Liver (tissue), 8 donors: ENCODE measurements at regions not wholly inside any gene's neighbourhood (a gene's known extent, or its start where the extent isn't known, plus 50 kb on each side); places are given as distances from the start of the nearest gene placed in this dataset.

Source experiments
- DNase-seq: peaks from one replicate; pipeline ENCODE4 v3.0.0-alpha.2; 2017; ENCODE audit warnings: low spot score
- H3K27ac ChIP-seq, 2 donors: one replicate each; pipeline ENCODE4 v1.7.0; 2013; ENCODE audit warnings: inconsistent platforms in 2 of 2, low read length in 2 of 2, control low read depth in 1 of 2, low read depth in 1 of 2, mild to moderate bottlenecking in 1 of 2
- H3K27me3 ChIP-seq, 4 donors: one replicate each; pipeline versions ENCODE4 v1.6.1 to v1.7.0; 2013; ENCODE audit warnings: low read length in 3 of 4, inconsistent platforms in 1 of 4, mild to moderate bottlenecking in 1 of 4, moderate library complexity in 1 of 4; ENCODE audit not compliant: control insufficient read depth in 4 of 4, insufficient read depth in 4 of 4
- H3K36me3 ChIP-seq, 4 donors: one replicate each; pipeline versions ENCODE4 v1.6.1 to v1.7.0; 2013; ENCODE audit warnings: low read length in 3 of 4, mild to moderate bottlenecking in 3 of 4, low read depth in 1 of 4, moderate library complexity in 1 of 4; ENCODE audit not compliant: control insufficient read depth in 4 of 4, insufficient read depth in 3 of 4
- H3K4me1 ChIP-seq, 4 donors: one replicate each; pipeline versions ENCODE4 v1.6.1 to v1.7.0; 2013; ENCODE audit warnings: low read length in 3 of 4, mild to moderate bottlenecking in 3 of 4, moderate library complexity in 1 of 4; ENCODE audit not compliant: control insufficient read depth in 4 of 4, insufficient read depth in 4 of 4
- H3K4me3 ChIP-seq, 3 donors: one replicate each; pipeline versions ENCODE4 v1.6.1 to v1.7.0; 2013; ENCODE audit warnings: low read length in 3 of 3, control low read depth in 1 of 3, low read depth in 1 of 3, mild to moderate bottlenecking in 1 of 3
- H3K9ac ChIP-seq, 2 donors: one replicate each; pipeline ENCODE4 v1.7.0; 2013; ENCODE audit warnings: low read length in 2 of 2, mild to moderate bottlenecking in 2 of 2, moderate library complexity in 2 of 2, control low read depth in 1 of 2, low read depth in 1 of 2
- H3K9me3 ChIP-seq, 4 donors: one replicate each; pipeline versions ENCODE4 v1.6.1 to v1.7.0; 2013; ENCODE audit warnings: low read length in 3 of 4; ENCODE audit not compliant: control insufficient read depth in 4 of 4
- ATF3 ChIP-seq: IDR thresholded peaks from 2 replicates; pipeline ENCODE4 v1.6.1; 2016; ENCODE audit warnings: antibody characterized with exemption
- CTCF ChIP-seq: fragments of 150-350 bp; IDR thresholded peaks from 2 replicates; pipeline ENCODE4 v1.5.1; 2017; ENCODE audit warnings: improper control_type of control experiment, low read depth, low read length; ENCODE audit not compliant: missing input control
- EGR1 ChIP-seq, 2 donors: IDR thresholded peaks; 2 replicates each; pipeline ENCODE4 v1.6.1; 2016 to 2018; ENCODE audit warnings: antibody characterized with exemption in 2 of 2, low read depth in 2 of 2
- FOXA1 ChIP-seq: IDR thresholded peaks from 2 replicates; pipeline ENCODE4 v1.6.1; 2016; ENCODE audit warnings: antibody characterized with exemption
- FOXA2 ChIP-seq: IDR thresholded peaks from 2 replicates; pipeline ENCODE4 v1.6.1; 2016; ENCODE audit warnings: antibody characterized with exemption
- GABPA ChIP-seq, 2 donors: IDR thresholded peaks in 1 of 2; conservative IDR thresholded peaks in 1 of 2; 2 replicates each; pipeline ENCODE4 v1.6.1; 2016; ENCODE audit warnings: antibody characterized with exemption in 2 of 2, mild to moderate bottlenecking in 1 of 2, moderate library complexity in 1 of 2
- HNF4A ChIP-seq, 2 donors: conservative IDR thresholded peaks; 2 replicates each; pipeline ENCODE4 v1.6.1; 2016; ENCODE audit warnings: antibody characterized with exemption in 2 of 2, mild to moderate bottlenecking in 2 of 2
- HNF4G ChIP-seq: IDR thresholded peaks from 2 replicates; pipeline ENCODE4 v1.6.1; 2016; ENCODE audit warnings: antibody characterized with exemption
- JUND ChIP-seq, 2 donors: IDR thresholded peaks; 2 replicates each; pipeline ENCODE4 v1.6.1; 2016; ENCODE audit warnings: antibody characterized with exemption in 2 of 2
- MAX ChIP-seq: IDR thresholded peaks from 2 replicates; pipeline ENCODE4 v1.6.1; 2016; ENCODE audit warnings: antibody characterized with exemption
- RAD21 ChIP-seq, 2 donors: IDR thresholded peaks; 2 replicates each; pipeline ENCODE4 v1.6.1; 2016; ENCODE audit warnings: antibody characterized with exemption in 2 of 2, mild to moderate bottlenecking in 2 of 2
- REST ChIP-seq: IDR thresholded peaks from 2 replicates; pipeline ENCODE4 v1.6.1; 2016; ENCODE audit warnings: antibody characterized with exemption, mild to moderate bottlenecking
- RXRA ChIP-seq, 2 donors: IDR thresholded peaks; 2 replicates each; pipeline ENCODE4 v1.6.1; 2017 to 2018; ENCODE audit warnings: antibody characterized with exemption in 2 of 2, mild to moderate bottlenecking in 1 of 2
- SP1 ChIP-seq: IDR thresholded peaks from 2 replicates; pipeline ENCODE4 v1.6.1; 2018; ENCODE audit warnings: antibody characterized with exemption, mild to moderate bottlenecking
- TAF1 ChIP-seq: conservative IDR thresholded peaks from 2 replicates; pipeline ENCODE4 v1.6.1; 2016; ENCODE audit warnings: antibody characterized with exemption, mild to moderate bottlenecking
- YY1 ChIP-seq: IDR thresholded peaks from 2 replicates; pipeline ENCODE4 v1.6.1; 2016; ENCODE audit warnings: antibody characterized with exemption, mild to moderate bottlenecking
- ZBTB33 ChIP-seq: IDR thresholded peaks from 2 replicates; pipeline ENCODE4 v1.6.1; 2016; ENCODE audit warnings: antibody characterized with exemption
- WGBS: extraction: QIAGEN DNeasy Blood & Tissue Kit; methylation state at CpG from one replicate; pipeline ENCODE4 v1.1.7; 2013; 5-methylcytosine and 5-hydroxymethylcytosine counted together
- donor health status: healthy.
- donor health status: healthy.
- donor health status: healthy.
- donor health status: healthy.
- donor health status: healthy.

- TF ChIP-seq GABPA (IDR thresholded peaks at IDR 0.05 in 1 of 2, conservative IDR thresholded peaks at IDR 0.05 in 1 of 2) (no peak), RAD21 (IDR thresholded peaks at IDR 0.05) (no peak), EGR1 (IDR thresholded peaks at IDR 0.05; ENCODE audit: low read depth in 2 of 2) (no peak), FOXA2 (no peak), ZBTB33 (no peak)
These were observed 95.6 kb upstream of the IRF2BP2 start (continued) for GRCh38 chr1:234705615-234706014.

- no peaks in the 10 kb centered on the region for H3K9me3 ChIP-seq
- no peak overlapping the region for H3K27ac ChIP-seq
- no peak overlapping the region for H3K9ac ChIP-seq
- peaks cover 0 to 3% (median 1%) of the 10 kb centered on the region in 4 donors for H3K4me1 ChIP-seq
- H3K36me3 ChIP-seq, result no peaks in the 10 kb centered on the region
- WGBS, result 95% methylated on average over 14 of the region's 14 CpGs
- H3K27me3 ChIP-seq, result no peaks in the 10 kb centered on the region
- DNase-seq, result no peak
- no peak overlapping the region for H3K4me3 ChIP-seq
- no peak for TF ChIP-seq FOXA1
- no peak for TF ChIP-seq MAX
- TF ChIP-seq HNF4G, result no peak
- TF ChIP-seq GABPA (IDR thresholded peaks at IDR 0.05 in 1 of 2, conservative IDR thresholded peaks at IDR 0.05 in 1 of 2), result no peak
- TF ChIP-seq FOXA2, result no peak
- TF ChIP-seq JUND (IDR thresholded peaks at IDR 0.05), result no peak
- TF ChIP-seq SP1, result no peak
- TF ChIP-seq RXRA (IDR thresholded peaks at IDR 0.05), result no peak
- TF ChIP-seq HNF4A (conservative IDR thresholded peaks at IDR 0.05), result no peak
These were observed 94.3 kb upstream of the IRF2BP2 start for GRCh38 chr1:234704106-234704887.

GRCh38 chr1:234702342-234703000 is 92.5 kb upstream of the IRF2BP2 start:
- DNase-seq, result no peak
- WGBS, result 88% methylated on average over 7 of the region's 7 CpGs

More at GRCh38 chr1:234702342-234703000, 92.5 kb upstream of the IRF2BP2 start:
- Histone ChIP-seq H3K4me1 (peaks cover 0 to 3% (median 1%) of the 10 kb centered on the region in 4 donors), H3K4me3 (no peak overlapping the region), H3K9ac (no peak overlapping the region), H3K36me3 (no peaks in the 10 kb centered on the region), H3K27ac (no peak overlapping the region), H3K27me3 (no peaks in the 10 kb centered on the region), H3K9me3 (no peaks in the 10 kb centered on the region)
- TF ChIP-seq REST (no peak), RXRA (IDR thresholded peaks at IDR 0.05) (no peak), RAD21 (IDR thresholded peaks at IDR 0.05) (no peak), ATF3 (no peak), CTCF (no peak), EGR1 (IDR thresholded peaks at IDR 0.05; ENCODE audit: low read depth in 2 of 2) (no peak), TAF1 (no peak), ZBTB33 (no peak), HNF4G (no peak), YY1 (no peak), FOXA1 (no peak)
